RWPE2 (cell line): ENCODE measurements at regions not wholly inside any gene's neighbourhood (a gene's known extent, or its start where the extent isn't known, plus 50 kb on each side); places are given as distances from the start of the nearest gene placed in this dataset.

Experiments
- ATAC-seq: fragments of 200-7000 bp; cut with Tn5 transposase; 3 replicates; pipeline ENCODE4 v1.9.1; 2021; ENCODE audit warnings: low read depth
- DNase-seq: peaks from one replicate; pipeline ENCODE4 v3.0.0-alpha.2; 2020; ENCODE audit warnings: low spot score
- H3K27ac ChIP-seq: fragments of 450-650 bp; 2 replicates; pipeline ENCODE4 v1.5.1; 2017; ENCODE audit warnings: mild to moderate bottlenecking; ENCODE audit not compliant: poor library complexity, severe bottlenecking
- H3K27me3 ChIP-seq: fragments of 250-450 bp; sonication (Bioruptor Pico); 2 replicates; pipeline ENCODE4 v1.5.1; 2021; ENCODE audit warnings: mild to moderate bottlenecking, moderate library complexity; ENCODE audit not compliant: insufficient read depth, poor library complexity, severe bottlenecking
- H3K36me3 ChIP-seq: fragments of 250-450 bp; sonication (Bioruptor Pico); 2 replicates; pipeline ENCODE4 v1.5.1; 2020; ENCODE audit warnings: low read depth, mild to moderate bottlenecking, moderate library complexity
- H3K4me1 ChIP-seq: fragments of 250-450 bp; sonication (Bioruptor Pico); 2 replicates; pipeline ENCODE4 v1.5.1; 2021; ENCODE audit warnings: mild to moderate bottlenecking, moderate library complexity; ENCODE audit not compliant: insufficient read depth, poor library complexity, severe bottlenecking
- H3K4me3 ChIP-seq: fragments of 250-450 bp; sonication (Bioruptor Pico); 2 replicates; pipeline ENCODE4 v1.5.1; 2021; ENCODE audit warnings: mild to moderate bottlenecking, moderate library complexity; ENCODE audit not compliant: severe bottlenecking
- H3K9me3 ChIP-seq: fragments of 250-450 bp; sonication (Bioruptor Pico); 2 replicates; pipeline ENCODE4 v1.5.1; 2021; ENCODE audit warnings: mild to moderate bottlenecking, moderate library complexity; ENCODE audit not compliant: severe bottlenecking
- TF ChIP-seq, protein P1 (sequence below): fragments of 450-650 bp; IDR thresholded peaks from one replicate; pipeline ENCODE4 v1.5.1; 2017; ENCODE audit warnings: mild to moderate bottlenecking, moderate library complexity; ENCODE audit not compliant: poor library complexity, severe bottlenecking

DNA sequence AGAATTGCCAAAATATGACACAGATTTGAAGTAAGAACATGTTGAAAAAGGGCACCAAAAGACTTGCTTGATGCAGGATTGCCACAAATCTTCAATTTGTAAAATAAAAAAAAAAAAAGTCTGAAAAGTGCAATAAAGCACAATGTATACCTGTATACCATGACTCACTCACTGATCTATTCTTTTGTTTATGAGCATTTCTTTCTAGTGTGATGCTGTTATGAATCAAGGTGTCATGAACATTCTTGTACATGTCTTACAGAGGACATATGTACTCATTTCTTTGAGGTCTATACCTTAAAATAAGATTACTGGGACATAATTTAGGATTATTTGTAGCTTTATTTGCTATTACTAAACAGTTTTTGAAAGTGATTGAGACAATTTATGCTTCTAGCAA, 464.9 kb upstream of the RBMS3 start:
- ATAC-seq (no peak), DNase-seq (no peak)
- H3K4me3 ChIP-seq: no peak overlapping the region

DNA sequence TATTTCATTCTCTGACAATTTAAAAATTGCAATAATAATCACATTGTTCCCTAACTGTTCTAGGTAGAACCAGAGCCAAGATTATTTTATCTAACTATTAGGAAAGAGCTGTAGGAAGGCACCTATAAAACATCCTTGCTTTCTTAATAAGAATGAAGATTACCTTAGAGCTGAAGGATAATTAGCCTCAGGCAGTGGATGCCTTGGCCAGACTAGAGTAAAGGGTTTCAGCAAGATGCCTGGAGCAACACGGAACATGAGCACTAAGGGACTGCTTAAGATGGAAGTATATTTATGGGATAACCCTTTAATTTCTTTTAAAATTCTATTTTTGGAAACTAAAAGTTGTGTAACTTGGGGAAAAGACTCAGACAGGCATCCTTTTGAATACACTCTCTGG, 456.6 kb upstream of the RBMS3 start:
- no peak for ATAC-seq
- H3K36me3 ChIP-seq: no peaks in the 10 kb centered on the region
- no peak overlapping the region for H3K4me3 ChIP-seq
- no peaks in the 10 kb centered on the region for H3K4me1 ChIP-seq
- no peak overlapping the region for H3K27ac ChIP-seq
- TF ChIP-seq, protein P1, sequence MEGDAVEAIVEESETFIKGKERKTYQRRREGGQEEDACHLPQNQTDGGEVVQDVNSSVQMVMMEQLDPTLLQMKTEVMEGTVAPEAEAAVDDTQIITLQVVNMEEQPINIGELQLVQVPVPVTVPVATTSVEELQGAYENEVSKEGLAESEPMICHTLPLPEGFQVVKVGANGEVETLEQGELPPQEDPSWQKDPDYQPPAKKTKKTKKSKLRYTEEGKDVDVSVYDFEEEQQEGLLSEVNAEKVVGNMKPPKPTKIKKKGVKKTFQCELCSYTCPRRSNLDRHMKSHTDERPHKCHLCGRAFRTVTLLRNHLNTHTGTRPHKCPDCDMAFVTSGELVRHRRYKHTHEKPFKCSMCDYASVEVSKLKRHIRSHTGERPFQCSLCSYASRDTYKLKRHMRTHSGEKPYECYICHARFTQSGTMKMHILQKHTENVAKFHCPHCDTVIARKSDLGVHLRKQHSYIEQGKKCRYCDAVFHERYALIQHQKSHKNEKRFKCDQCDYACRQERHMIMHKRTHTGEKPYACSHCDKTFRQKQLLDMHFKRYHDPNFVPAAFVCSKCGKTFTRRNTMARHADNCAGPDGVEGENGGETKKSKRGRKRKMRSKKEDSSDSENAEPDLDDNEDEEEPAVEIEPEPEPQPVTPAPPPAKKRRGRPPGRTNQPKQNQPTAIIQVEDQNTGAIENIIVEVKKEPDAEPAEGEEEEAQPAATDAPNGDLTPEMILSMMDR: no peak
- H3K27me3 ChIP-seq: no peaks in the 10 kb centered on the region
- no peak for DNase-seq
- H3K9me3 ChIP-seq: no peaks in the 10 kb centered on the region

More for the DNA sequence above, 464.9 kb upstream of the RBMS3 start:
- H3K27me3 ChIP-seq: no peaks in the 10 kb centered on the region
- no peaks in the 10 kb centered on the region for H3K9me3 ChIP-seq
- H3K4me1 ChIP-seq: no peaks in the 10 kb centered on the region
- H3K27ac ChIP-seq: no peak overlapping the region
- no peaks in the 10 kb centered on the region for H3K36me3 ChIP-seq
- TF ChIP-seq, protein P1: no peak

GRCh38 chr3:28826840-28827239, 454.0 kb upstream of the RBMS3 start:
- DNase-seq (no peak), ATAC-seq (no peak)
- Histone ChIP-seq H3K4me1 (no peaks in the 10 kb centered on the region), H3K27ac (no peak overlapping the region), H3K36me3 (no peaks in the 10 kb centered on the region), H3K4me3 (no peak overlapping the region), H3K27me3 (no peaks in the 10 kb centered on the region), H3K9me3 (no peaks in the 10 kb centered on the region)
- TF ChIP-seq, protein P1: no peak

DNA sequence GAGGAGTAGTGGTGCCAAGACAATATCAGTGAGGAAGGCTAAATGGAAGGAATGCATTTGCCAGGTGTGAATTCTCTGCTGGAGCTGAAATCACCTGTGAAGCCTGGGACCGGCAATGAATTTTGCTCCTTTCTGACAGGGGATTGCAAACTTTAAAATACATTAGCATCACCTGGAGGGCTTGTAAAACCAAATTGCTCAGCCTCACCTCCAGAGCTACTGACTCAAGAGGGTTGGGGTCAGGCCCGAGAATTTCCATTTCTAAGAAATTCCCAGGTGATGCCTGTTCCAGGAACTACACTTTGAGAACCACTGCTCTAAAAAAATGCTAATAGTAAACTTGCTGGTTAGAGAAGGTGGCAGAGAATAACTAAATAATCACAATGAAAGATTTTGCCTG, 445.6 kb upstream of the RBMS3 start:
- TF ChIP-seq, protein P1: no peak
- Histone ChIP-seq H3K36me3 (no peaks in the 10 kb centered on the region), H3K4me1 (no peaks in the 10 kb centered on the region), H3K27ac (no peak overlapping the region), H3K4me3 (no peak overlapping the region), H3K27me3 (peaks cover 3% of the 10 kb centered on the region), H3K9me3 (no peaks in the 10 kb centered on the region)
- no peak for DNase-seq
- no peak for ATAC-seq

DNA sequence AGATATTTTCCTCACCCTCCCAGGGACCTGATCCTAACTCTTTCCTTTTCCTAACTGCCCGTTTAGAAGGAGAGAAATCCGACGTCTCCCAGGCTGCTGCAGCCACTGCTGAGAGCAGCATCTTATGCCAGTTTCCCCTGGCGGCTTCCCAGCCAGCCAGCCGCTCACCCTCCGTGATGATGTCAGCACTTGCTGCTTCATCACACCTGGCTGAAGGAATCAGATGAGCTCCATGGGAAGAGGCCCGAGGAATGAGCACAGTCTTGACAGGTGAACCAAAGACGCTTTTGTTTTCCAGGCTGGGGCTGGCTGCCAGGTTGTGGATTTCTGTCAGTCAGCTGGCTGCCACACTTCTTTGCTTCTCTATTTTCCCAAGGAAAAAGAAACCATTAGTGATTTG, 445.1 kb upstream of the RBMS3 start:
- Histone ChIP-seq H3K36me3 (no peaks in the 10 kb centered on the region), H3K27ac (no peak overlapping the region), H3K9me3 (no peaks in the 10 kb centered on the region), H3K4me3 (no peak overlapping the region), H3K4me1 (no peaks in the 10 kb centered on the region), H3K27me3 (peaks cover 3% of the 10 kb centered on the region)
- ATAC-seq (peak; percentile 66; the same call in 2 of the 3 replicates), DNase-seq (no peak)
- TF ChIP-seq, protein P1: no peak
